Activated T-helper 17 cell treated with anti-CD3 and anti-CD28 coated beads, Interleukin-2, amount 50 U/mL, for 72 hours (primary cell): ENCODE measurements at regions not wholly inside any gene's neighbourhood (a gene's known extent, or its start where the extent isn't known, plus 50 kb on each side); places are given as distances from the start of the nearest gene placed in this dataset.

Source experiments
- ATAC-seq: fragments of 150-1000 bp; cut with Tn5 transposase; replicated peaks from 2 replicates; pipeline ENCODE4 v1.10.0; 2021; ENCODE audit warnings: mild to moderate bottlenecking, moderate library complexity
- H3K27ac Mint-ChIP-seq: one replicate; pipeline ENCODE4 v1.8.0; 2022; ENCODE audit warnings: mixed read lengths
- H3K27me3 Mint-ChIP-seq: one replicate; pipeline ENCODE4 v1.8.0; 2022; ENCODE audit warnings: mixed read lengths
- H3K36me3 Mint-ChIP-seq: one replicate; pipeline ENCODE4 v1.8.0; 2022; ENCODE audit warnings: low read depth, mild to moderate bottlenecking, mixed read lengths
- H3K4me1 Mint-ChIP-seq: one replicate; pipeline ENCODE4 v1.8.0; 2022; ENCODE audit warnings: mixed read lengths
- H3K4me3 Mint-ChIP-seq: one replicate; pipeline ENCODE4 v1.8.0; 2022; ENCODE audit warnings: mild to moderate bottlenecking, mixed read lengths
- H3K9me3 Mint-ChIP-seq: one replicate; pipeline ENCODE4 v1.8.0; 2022; ENCODE audit warnings: mixed read lengths

DNA sequence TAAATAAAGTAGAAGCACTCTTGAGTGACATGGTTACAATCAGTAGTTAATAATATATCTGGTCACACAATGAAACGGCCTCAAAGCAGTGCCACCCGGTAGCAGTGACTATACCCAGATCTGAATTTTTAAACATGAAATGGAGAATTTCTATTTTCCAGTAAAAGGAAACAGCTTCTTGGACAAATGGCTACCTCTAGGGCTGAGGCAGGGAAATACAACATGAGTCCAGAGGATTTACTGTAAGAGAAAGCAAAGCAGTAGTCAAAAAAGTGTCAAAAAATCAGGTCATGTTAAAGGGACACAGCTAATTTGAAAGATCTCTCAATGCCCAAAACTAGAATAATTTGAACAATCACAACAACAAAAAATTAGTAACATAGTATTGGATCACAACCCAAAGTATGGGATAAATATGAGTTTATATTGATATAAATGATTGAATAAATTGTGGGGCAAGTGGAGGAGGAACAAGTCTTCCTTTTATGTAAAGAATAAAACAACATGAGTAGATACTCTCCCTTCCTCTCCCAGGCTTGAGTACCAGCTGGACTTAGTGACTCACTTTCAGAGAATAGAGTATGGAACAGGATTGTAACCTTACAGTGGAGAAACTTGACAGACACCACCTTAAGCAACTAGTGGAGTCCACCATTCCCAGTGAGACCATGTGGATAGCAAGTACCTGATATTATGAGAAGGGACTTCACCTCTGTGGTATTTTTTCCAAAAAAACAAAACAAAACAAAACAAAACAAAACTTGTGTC, 180.8 kb downstream of the MBD2 start:
- Mint-ChIP-seq H3K4me1 (no peaks in the 10 kb centered on the region), H3K27me3 (no peaks in the 10 kb centered on the region), H3K27ac (no peak overlapping the region), H3K4me3 (no peak overlapping the region), H3K36me3 (no peaks in the 10 kb centered on the region), H3K9me3 (no peaks in the 10 kb centered on the region)
- ATAC-seq, result no peak

DNA sequence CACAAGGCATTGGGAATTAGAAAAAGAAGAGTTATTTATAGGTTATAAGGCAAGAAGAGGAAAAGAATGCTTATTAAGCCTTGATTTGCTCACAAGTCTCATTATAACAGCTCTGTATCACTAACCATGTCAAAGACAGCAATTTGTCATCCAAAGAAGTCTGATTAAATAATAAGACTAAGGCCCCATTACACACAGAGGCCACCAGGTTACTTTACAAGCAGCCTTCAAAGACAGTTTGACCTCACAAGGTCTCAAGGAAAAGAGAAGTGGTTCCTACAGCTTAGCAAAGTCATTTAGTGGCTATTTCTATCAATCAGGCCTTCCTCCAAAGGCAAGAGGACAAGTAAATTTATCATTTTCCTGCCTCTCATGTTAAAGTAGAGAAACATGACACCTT, 188.5 kb downstream of the MBD2 start:
- H3K4me3 Mint-ChIP-seq, result no peak overlapping the region
- ATAC-seq, result no peak
- H3K4me1 Mint-ChIP-seq, result no peaks in the 10 kb centered on the region
- H3K9me3 Mint-ChIP-seq, result no peaks in the 10 kb centered on the region
- no peak overlapping the region for H3K27ac Mint-ChIP-seq
- no peaks in the 10 kb centered on the region for H3K36me3 Mint-ChIP-seq
- no peaks in the 10 kb centered on the region for H3K27me3 Mint-ChIP-seq

- no peaks in the 10 kb centered on the region for H3K4me1 Mint-ChIP-seq
- no peak overlapping the region for H3K27ac Mint-ChIP-seq
- H3K9me3 Mint-ChIP-seq, result no peaks in the 10 kb centered on the region
- peaks cover 6% of the 10 kb centered on the region for H3K27me3 Mint-ChIP-seq
- no peak for ATAC-seq
- no peaks in the 10 kb centered on the region for H3K36me3 Mint-ChIP-seq
- H3K4me3 Mint-ChIP-seq, result no peak overlapping the region
These were observed 191.4 kb downstream of the MBD2 start for GRCh38 chr18:54033052-54033451.

GRCh38 chr18:54032412-54032811, 192.1 kb downstream of the MBD2 start:
- Mint-ChIP-seq H3K27me3 (peaks cover 8% of the 10 kb centered on the region), H3K27ac (no peak overlapping the region), H3K4me1 (no peaks in the 10 kb centered on the region), H3K4me3 (no peak overlapping the region), H3K9me3 (no peaks in the 10 kb centered on the region), H3K36me3 (no peaks in the 10 kb centered on the region)
- ATAC-seq, result no peak

GRCh38 chr18:54031243-54031642, 193.2 kb downstream of the MBD2 start:
- H3K36me3 Mint-ChIP-seq, result no peaks in the 10 kb centered on the region
- no peak for ATAC-seq
- H3K27me3 Mint-ChIP-seq, result peaks cover 8% of the 10 kb centered on the region
- no peak overlapping the region for H3K4me3 Mint-ChIP-seq
- no peaks in the 10 kb centered on the region for H3K4me1 Mint-ChIP-seq
- no peak overlapping the region for H3K27ac Mint-ChIP-seq
- no peaks in the 10 kb centered on the region for H3K9me3 Mint-ChIP-seq

GRCh38 chr18:54030434-54030833, 194.0 kb downstream of the MBD2 start:
- Mint-ChIP-seq H3K4me3 (no peak overlapping the region), H3K4me1 (no peaks in the 10 kb centered on the region), H3K9me3 (no peaks in the 10 kb centered on the region), H3K36me3 (no peaks in the 10 kb centered on the region), H3K27ac (no peak overlapping the region), H3K27me3 (peaks cover 12% of the 10 kb centered on the region)
- ATAC-seq, result no peak

- ATAC-seq, result peak; percentile 93
- no peaks in the 10 kb centered on the region for H3K36me3 Mint-ChIP-seq
- peak overlapping the region; percentile 65 for H3K27ac Mint-ChIP-seq
- peak overlapping the region; percentile 66 for H3K4me3 Mint-ChIP-seq
- H3K4me1 Mint-ChIP-seq, result no peaks in the 10 kb centered on the region
- peaks cover 10% of the 10 kb centered on the region for H3K27me3 Mint-ChIP-seq
- no peaks in the 10 kb centered on the region for H3K9me3 Mint-ChIP-seq
These were observed 201.0 kb downstream of the MBD2 start for GRCh38 chr18:54023471-54023870.

- Mint-ChIP-seq H3K9me3 (no peaks in the 10 kb centered on the region), H3K4me3 (no peak overlapping the region), H3K27me3 (peaks cover 3% of the 10 kb centered on the region), H3K4me1 (no peaks in the 10 kb centered on the region), H3K27ac (no peak overlapping the region), H3K36me3 (no peaks in the 10 kb centered on the region)
- ATAC-seq, result no peak
These were observed 203.5 kb downstream of the MBD2 start for GRCh38 chr18:54020966-54021365.

- H3K27ac Mint-ChIP-seq, result no peak overlapping the region
- H3K4me3 Mint-ChIP-seq, result no peak overlapping the region
- H3K27me3 Mint-ChIP-seq, result no peaks in the 10 kb centered on the region
- H3K4me1 Mint-ChIP-seq, result no peaks in the 10 kb centered on the region
- no peaks in the 10 kb centered on the region for H3K36me3 Mint-ChIP-seq
- ATAC-seq, result no peak
- H3K9me3 Mint-ChIP-seq, result no peaks in the 10 kb centered on the region
These were observed 204.2 kb downstream of the MBD2 start for GRCh38 chr18:54020156-54020745.

GRCh38 chr18:54019641-54020040, 204.8 kb downstream of the MBD2 start:
- no peaks in the 10 kb centered on the region for H3K36me3 Mint-ChIP-seq
- ATAC-seq, result no peak
- no peaks in the 10 kb centered on the region for H3K9me3 Mint-ChIP-seq
- H3K4me1 Mint-ChIP-seq, result no peaks in the 10 kb centered on the region
- no peak overlapping the region for H3K4me3 Mint-ChIP-seq
- no peak overlapping the region for H3K27ac Mint-ChIP-seq
- H3K27me3 Mint-ChIP-seq, result no peaks in the 10 kb centered on the region

DNA sequence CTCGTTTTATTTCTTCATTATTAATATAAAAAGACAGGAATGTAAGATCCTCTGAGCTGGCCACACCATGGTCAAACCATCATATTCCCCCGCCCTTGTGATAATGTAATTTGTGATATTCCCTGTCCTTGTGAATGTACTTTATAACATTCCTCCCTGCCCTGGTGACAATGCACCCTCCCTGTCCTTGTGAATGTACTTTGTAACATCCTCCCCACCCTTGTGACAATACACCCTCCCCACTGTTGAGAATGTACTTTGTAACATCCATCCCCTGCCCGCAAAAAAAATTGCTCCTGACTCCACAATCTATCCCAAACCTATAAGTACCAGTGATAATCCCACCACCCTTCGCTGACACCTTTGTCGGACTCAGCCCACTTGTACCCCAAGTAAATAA, 211.0 kb downstream of the MBD2 start:
- ATAC-seq, result no peak
- H3K4me3 Mint-ChIP-seq, result no peak overlapping the region
- no peaks in the 10 kb centered on the region for H3K27me3 Mint-ChIP-seq
- no peaks in the 10 kb centered on the region for H3K9me3 Mint-ChIP-seq
- H3K4me1 Mint-ChIP-seq, result no peaks in the 10 kb centered on the region
- no peaks in the 10 kb centered on the region for H3K36me3 Mint-ChIP-seq
- H3K27ac Mint-ChIP-seq, result no peak overlapping the region

GRCh38 chr18:54004828-54005227, 219.6 kb downstream of the MBD2 start:
- Mint-ChIP-seq H3K4me1 (no peaks in the 10 kb centered on the region), H3K27me3 (peaks cover 5% of the 10 kb centered on the region), H3K36me3 (no peaks in the 10 kb centered on the region), H3K4me3 (no peak overlapping the region), H3K27ac (no peak overlapping the region), H3K9me3 (no peaks in the 10 kb centered on the region)
- no peak for ATAC-seq

DNA sequence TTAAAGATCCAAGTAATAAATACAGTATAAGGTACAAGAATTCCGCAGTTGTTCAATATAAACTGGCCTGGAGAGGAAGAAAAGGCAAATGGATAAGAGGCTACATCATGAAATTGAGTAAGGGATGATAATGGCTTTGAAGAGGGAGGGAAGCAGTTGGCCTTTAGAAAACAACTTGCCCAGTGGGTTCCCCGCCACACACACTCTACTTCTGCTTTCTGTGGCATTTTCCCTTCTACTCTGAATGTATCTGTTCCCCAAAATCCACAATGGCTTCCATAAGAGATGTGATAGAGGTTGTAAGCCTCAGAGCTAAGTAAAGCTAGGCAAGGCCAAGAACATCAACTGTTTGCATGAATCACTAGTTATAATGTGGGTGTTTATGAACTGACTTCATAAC, 221.3 kb downstream of the MBD2 start:
- H3K27ac Mint-ChIP-seq, result no peak overlapping the region
- peaks cover 6% of the 10 kb centered on the region for H3K27me3 Mint-ChIP-seq
- no peaks in the 10 kb centered on the region for H3K9me3 Mint-ChIP-seq
- ATAC-seq, result no peak
- H3K36me3 Mint-ChIP-seq, result no peaks in the 10 kb centered on the region
- no peak overlapping the region for H3K4me3 Mint-ChIP-seq
- H3K4me1 Mint-ChIP-seq, result no peaks in the 10 kb centered on the region

- no peaks in the 10 kb centered on the region for H3K9me3 Mint-ChIP-seq
These were observed 227.4 kb downstream of the MBD2 start for GRCh38 chr18:53997064-53997463.

DNA sequence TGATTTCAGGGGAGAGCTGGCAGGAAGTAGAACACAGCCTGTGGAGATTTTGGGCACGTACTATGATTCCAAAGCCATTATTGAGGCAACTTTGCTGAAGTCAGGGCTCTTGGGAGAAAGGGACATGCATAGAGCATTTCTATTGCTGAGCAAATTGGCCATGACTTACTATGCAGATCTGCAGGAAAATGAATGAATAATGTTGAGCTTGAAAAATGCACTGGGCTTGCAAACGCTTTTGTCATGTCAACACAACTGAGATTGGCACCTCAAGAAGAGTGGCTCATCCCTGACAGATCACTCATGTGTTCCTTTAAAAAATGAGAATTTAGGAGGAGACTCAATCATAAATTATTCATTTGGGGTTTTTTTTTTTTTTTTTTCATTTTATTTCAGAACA, 230.5 kb downstream of the MBD2 start:
- H3K27me3 Mint-ChIP-seq, result peaks cover 3% of the 10 kb centered on the region
- no peak overlapping the region for H3K4me3 Mint-ChIP-seq
- no peak for ATAC-seq
- no peak overlapping the region for H3K27ac Mint-ChIP-seq
- no peaks in the 10 kb centered on the region for H3K4me1 Mint-ChIP-seq
- H3K9me3 Mint-ChIP-seq, result no peaks in the 10 kb centered on the region
- H3K36me3 Mint-ChIP-seq, result no peaks in the 10 kb centered on the region

More at GRCh38 chr18:53997064-53997463, 227.4 kb downstream of the MBD2 start:
- no peak overlapping the region for H3K4me3 Mint-ChIP-seq
- H3K4me1 Mint-ChIP-seq, result no peaks in the 10 kb centered on the region
- ATAC-seq, result no peak
- no peaks in the 10 kb centered on the region for H3K36me3 Mint-ChIP-seq
- H3K27me3 Mint-ChIP-seq, result peaks cover 9% of the 10 kb centered on the region
- H3K27ac Mint-ChIP-seq, result no peak overlapping the region
